Tibial nerve (tissue), 3 donors: ENCODE measurements at regions not wholly inside any gene's neighbourhood (a gene's known extent, or its start where the extent isn't known, plus 50 kb on each side); places are given as distances from the start of the nearest gene placed in this dataset.

Source experiments
- POLR2A ChIP-seq, 2 donors: fragments of 450-650 bp; IDR thresholded peaks; one replicate each; pipeline ENCODE4 v1.6.1; 2017; ENCODE audit warnings: antibody characterized with exemption in 2 of 2, mild to moderate bottlenecking in 2 of 2, moderate library complexity in 2 of 2
- TF ChIP-seq, protein P1 (sequence below), 5 experiments: fragments of 200-600 bp in 3 of 5; fragments of 450-650 bp in 2 of 5; sonication (generic) in 3 of 5; IDR thresholded peaks; one replicate each; pipeline ENCODE4 v1.5.1; 2016 to 2019; ENCODE audit warnings: antibody characterized with exemption in 5 of 5, mild to moderate bottlenecking in 3 of 5, moderate library complexity in 2 of 5

DNA sequence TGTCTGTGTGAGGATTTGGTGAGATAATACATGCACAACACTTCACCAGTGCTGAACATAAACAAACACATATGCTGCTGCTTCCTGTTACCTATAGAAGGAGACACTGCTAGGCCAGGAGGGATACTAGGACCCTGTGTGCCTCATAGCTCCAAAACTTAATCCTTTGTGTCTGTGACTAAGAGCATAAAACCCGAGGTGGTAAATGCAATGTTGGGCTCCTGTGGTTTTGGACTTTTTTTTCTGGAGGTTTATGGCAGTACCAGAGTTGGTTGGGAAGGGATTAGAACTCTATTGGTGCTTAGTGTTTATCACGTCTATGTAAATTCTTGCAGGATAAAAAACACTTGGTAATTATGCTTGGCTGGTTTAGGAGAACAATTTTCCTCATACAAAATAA lies 122.9 kb downstream of the NUF2 start:
- no peak for TF ChIP-seq POLR2A (IDR thresholded peaks at IDR 0.05)
- TF ChIP-seq, protein P1, sequence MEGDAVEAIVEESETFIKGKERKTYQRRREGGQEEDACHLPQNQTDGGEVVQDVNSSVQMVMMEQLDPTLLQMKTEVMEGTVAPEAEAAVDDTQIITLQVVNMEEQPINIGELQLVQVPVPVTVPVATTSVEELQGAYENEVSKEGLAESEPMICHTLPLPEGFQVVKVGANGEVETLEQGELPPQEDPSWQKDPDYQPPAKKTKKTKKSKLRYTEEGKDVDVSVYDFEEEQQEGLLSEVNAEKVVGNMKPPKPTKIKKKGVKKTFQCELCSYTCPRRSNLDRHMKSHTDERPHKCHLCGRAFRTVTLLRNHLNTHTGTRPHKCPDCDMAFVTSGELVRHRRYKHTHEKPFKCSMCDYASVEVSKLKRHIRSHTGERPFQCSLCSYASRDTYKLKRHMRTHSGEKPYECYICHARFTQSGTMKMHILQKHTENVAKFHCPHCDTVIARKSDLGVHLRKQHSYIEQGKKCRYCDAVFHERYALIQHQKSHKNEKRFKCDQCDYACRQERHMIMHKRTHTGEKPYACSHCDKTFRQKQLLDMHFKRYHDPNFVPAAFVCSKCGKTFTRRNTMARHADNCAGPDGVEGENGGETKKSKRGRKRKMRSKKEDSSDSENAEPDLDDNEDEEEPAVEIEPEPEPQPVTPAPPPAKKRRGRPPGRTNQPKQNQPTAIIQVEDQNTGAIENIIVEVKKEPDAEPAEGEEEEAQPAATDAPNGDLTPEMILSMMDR (IDR thresholded peaks at IDR 0.05) = no peak
